CD14-positive monocyte (primary cell): ENCODE measurements at regions not wholly inside any gene's neighbourhood (a gene's known extent, or its start where the extent isn't known, plus 50 kb on each side); places are given as distances from the start of the nearest gene placed in this dataset.

Source experiments
- DNase-seq, 3 donors: peaks; one replicate each; pipeline ENCODE4 v3.0.0-alpha.2; 2011 to 2022
- H2AFZ ChIP-seq: 2 replicates; pipeline ENCODE4 v1.6.0; 2012; ENCODE audit warnings: mild to moderate bottlenecking, low read depth, low read length, inconsistent platforms; ENCODE audit not compliant: insufficient read depth, poor library complexity, severe bottlenecking
- H3K27ac ChIP-seq, 2 donors: 1 replicate in 1 of 2; 2 replicates in 1 of 2; pipeline ENCODE4 v1.5.1; 2012 to 2013; ENCODE audit warnings: low read length in 2 of 2, control low read depth in 1 of 2, inconsistent platforms in 1 of 2, low read depth in 1 of 2, mild to moderate bottlenecking in 1 of 2
- H3K27me3 ChIP-seq, 2 donors: one replicate each; pipeline versions ENCODE4 v1.6.0 to v1.6.1; 2011 to 2013; ENCODE audit warnings: low read length in 2 of 2; ENCODE audit not compliant: control insufficient read depth in 2 of 2, insufficient read depth in 2 of 2
- H3K36me3 ChIP-seq, 2 donors: replicated peaks in 1 of 2; 1 replicate in 1 of 2; 2 replicates in 1 of 2; pipeline versions ENCODE4 v1.5.1 to v1.6.1; 2012 to 2013; ENCODE audit warnings: low read length in 2 of 2, control low read depth in 1 of 2, inconsistent platforms in 1 of 2, mild to moderate bottlenecking in 1 of 2; ENCODE audit not compliant: insufficient read depth in 2 of 2, control insufficient read depth in 1 of 2
- H3K4me1 ChIP-seq, 2 donors: 1 replicate in 1 of 2; 2 replicates in 1 of 2; pipeline versions ENCODE4 v1.5.1 to v1.6.1; 2012 to 2013; ENCODE audit warnings: low read length in 2 of 2, control low read depth in 1 of 2, inconsistent platforms in 1 of 2, mild to moderate bottlenecking in 1 of 2, moderate library complexity in 1 of 2; ENCODE audit not compliant: insufficient read depth in 2 of 2, control insufficient read depth in 1 of 2
- H3K4me2 ChIP-seq: replicated peaks from 2 replicates; pipeline ENCODE3; 2012; ENCODE audit warnings: low read length, moderate library complexity, mild to moderate bottlenecking; ENCODE audit not compliant: poor library complexity, severe bottlenecking; ENCODE audit errors: extremely low read depth
- H3K4me3 ChIP-seq, 3 experiments: fragments of 200-600 bp in 1 of 3; sonication (generic) in 1 of 3; replicated peaks in 1 of 3; 1 replicate in 2 of 3; 2 replicates in 1 of 3; pipeline ENCODE4 v1.5.1; 2011 to 2013; ENCODE audit warnings: low read length in 3 of 3, mild to moderate bottlenecking in 3 of 3, control low read depth in 2 of 3, low read depth in 2 of 3, inconsistent platforms in 1 of 3, moderate library complexity in 1 of 3
- H3K79me2 ChIP-seq: 2 replicates; pipeline ENCODE4 v1.6.0; 2012; ENCODE audit warnings: mild to moderate bottlenecking, control low read depth, inconsistent platforms, low read length, moderate library complexity; ENCODE audit not compliant: insufficient read depth
- H3K9ac ChIP-seq: 2 replicates; pipeline ENCODE4 v1.6.0; 2017; ENCODE audit warnings: low read length, mild to moderate bottlenecking; ENCODE audit not compliant: insufficient read depth, poor library complexity, severe bottlenecking
- H3K9me3 ChIP-seq, 2 donors: replicated peaks in 1 of 2; 1 replicate in 1 of 2; 2 replicates in 1 of 2; pipeline versions ENCODE4 v1.5.1 to v1.6.1; 2012 to 2013; ENCODE audit warnings: low read length in 2 of 2, control low read depth in 1 of 2; ENCODE audit not compliant: control insufficient read depth in 1 of 2, insufficient read depth in 1 of 2
- H4K20me1 ChIP-seq: 2 replicates; pipeline ENCODE4 v1.6.0; 2012; ENCODE audit warnings: mild to moderate bottlenecking, low read length, control low read depth, moderate library complexity; ENCODE audit not compliant: insufficient read depth
- H3K27ac Mint-ChIP-seq, 7 donors: one replicate each; pipeline ENCODE4 v1.8.0; 2020; ENCODE audit warnings: mild to moderate bottlenecking in 7 of 7, mixed read lengths in 7 of 7, moderate library complexity in 6 of 7, inconsistent platforms in 2 of 7
- H3K27me3 Mint-ChIP-seq, 3 donors: one replicate each; pipeline ENCODE4 v1.8.0; 2021 to 2022; ENCODE audit warnings: low read depth in 3 of 3, mild to moderate bottlenecking in 3 of 3, mixed read lengths in 3 of 3, moderate library complexity in 3 of 3, inconsistent platforms in 1 of 3
- H3K36me3 Mint-ChIP-seq, 2 donors: one replicate each; pipeline ENCODE4 v1.8.0; 2020; ENCODE audit warnings: mixed read lengths in 2 of 2, inconsistent platforms in 1 of 2, mild to moderate bottlenecking in 1 of 2
- H3K4me1 Mint-ChIP-seq: one replicate; pipeline ENCODE4 v1.8.0; 2020; ENCODE audit warnings: mild to moderate bottlenecking, mixed read lengths
- H3K4me3 Mint-ChIP-seq, 2 donors: one replicate each; pipeline ENCODE4 v1.8.0; 2020; ENCODE audit warnings: mild to moderate bottlenecking in 2 of 2, mixed read lengths in 2 of 2, moderate library complexity in 1 of 2
- H3K9me3 Mint-ChIP-seq, 7 donors: one replicate each; pipeline ENCODE4 v1.8.0; 2020 to 2022; ENCODE audit warnings: mixed read lengths in 7 of 7, mild to moderate bottlenecking in 6 of 7, moderate library complexity in 6 of 7, inconsistent platforms in 2 of 7
- WGBS: methylation state at CpG from one replicate; pipeline ENCODE4 v1.1.5; 2013; ENCODE audit warnings: missing lambda C conversion rate; ENCODE audit not compliant: insufficient coverage; 5-methylcytosine and 5-hydroxymethylcytosine counted together
- intact Hi-C, 2 donors: fragments of 100-400 bp; cut with micrococcal nuclease; formaldehyde crosslinking; loops; one replicate each; pipeline versions ENCODE4 v1.15.0 to v1.15.1; 2023
- TF ChIP-seq, protein P1 (sequence below): fragments of 200-600 bp; IDR thresholded peaks from one replicate; pipeline ENCODE4 v1.8.0; 2022; ENCODE audit warnings: antibody characterized with exemption, mild to moderate bottlenecking

DNA sequence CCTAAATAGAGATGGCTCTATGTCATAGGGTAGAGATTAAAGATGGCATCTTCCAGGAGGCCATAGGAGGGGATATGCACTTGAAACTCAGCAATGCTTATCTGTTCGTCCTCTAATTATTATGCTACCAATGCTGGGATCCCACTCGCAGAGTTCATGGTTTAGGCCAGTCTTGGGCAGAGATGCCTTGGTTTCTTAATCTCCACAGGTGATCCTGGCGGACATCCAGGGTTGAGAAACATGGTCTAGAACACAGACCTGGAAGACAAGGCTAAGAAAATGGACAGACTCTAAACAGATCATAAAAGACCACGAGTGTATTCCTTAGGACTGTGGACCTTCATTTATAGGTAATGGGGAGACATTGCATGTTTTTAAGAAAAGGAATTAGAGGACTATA, 70.0 kb upstream of the IRS2 start:
- Histone ChIP-seq H3K27me3 (peaks cover 0 to 10% of the 10 kb centered on the region in 2 donors), H3K4me2 (no peak overlapping the region), H3K4me3 (no peak overlapping the region), H2AFZ (no peak overlapping the region), H3K9me3 (no peaks in the 10 kb centered on the region), H3K9ac (no peak overlapping the region), H3K4me1 (no peaks in the 10 kb centered on the region), H3K36me3 (no peaks in the 10 kb centered on the region), H3K79me2 (no peaks in the 10 kb centered on the region), H3K27ac (no peak overlapping the region), H4K20me1 (no peaks in the 10 kb centered on the region)
- TF ChIP-seq, protein P1, sequence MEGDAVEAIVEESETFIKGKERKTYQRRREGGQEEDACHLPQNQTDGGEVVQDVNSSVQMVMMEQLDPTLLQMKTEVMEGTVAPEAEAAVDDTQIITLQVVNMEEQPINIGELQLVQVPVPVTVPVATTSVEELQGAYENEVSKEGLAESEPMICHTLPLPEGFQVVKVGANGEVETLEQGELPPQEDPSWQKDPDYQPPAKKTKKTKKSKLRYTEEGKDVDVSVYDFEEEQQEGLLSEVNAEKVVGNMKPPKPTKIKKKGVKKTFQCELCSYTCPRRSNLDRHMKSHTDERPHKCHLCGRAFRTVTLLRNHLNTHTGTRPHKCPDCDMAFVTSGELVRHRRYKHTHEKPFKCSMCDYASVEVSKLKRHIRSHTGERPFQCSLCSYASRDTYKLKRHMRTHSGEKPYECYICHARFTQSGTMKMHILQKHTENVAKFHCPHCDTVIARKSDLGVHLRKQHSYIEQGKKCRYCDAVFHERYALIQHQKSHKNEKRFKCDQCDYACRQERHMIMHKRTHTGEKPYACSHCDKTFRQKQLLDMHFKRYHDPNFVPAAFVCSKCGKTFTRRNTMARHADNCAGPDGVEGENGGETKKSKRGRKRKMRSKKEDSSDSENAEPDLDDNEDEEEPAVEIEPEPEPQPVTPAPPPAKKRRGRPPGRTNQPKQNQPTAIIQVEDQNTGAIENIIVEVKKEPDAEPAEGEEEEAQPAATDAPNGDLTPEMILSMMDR, result no peak
- no peaks in the 10 kb centered on the region for H3K9me3 Mint-ChIP-seq
- no peak overlapping the region for H3K4me3 Mint-ChIP-seq
- no peaks in the 10 kb centered on the region for H3K4me1 Mint-ChIP-seq
- H3K27ac Mint-ChIP-seq, result no peak overlapping the region
- DNase-seq, result no peak
- intact Hi-C loops, result no loop called here
- peaks cover 15 to 34% (median 17%) of the 10 kb centered on the region in 3 donors for H3K27me3 Mint-ChIP-seq
- 90% methylated on average over 2 of the region's 4 CpGs for WGBS
- H3K36me3 Mint-ChIP-seq, result no peaks in the 10 kb centered on the region

DNA sequence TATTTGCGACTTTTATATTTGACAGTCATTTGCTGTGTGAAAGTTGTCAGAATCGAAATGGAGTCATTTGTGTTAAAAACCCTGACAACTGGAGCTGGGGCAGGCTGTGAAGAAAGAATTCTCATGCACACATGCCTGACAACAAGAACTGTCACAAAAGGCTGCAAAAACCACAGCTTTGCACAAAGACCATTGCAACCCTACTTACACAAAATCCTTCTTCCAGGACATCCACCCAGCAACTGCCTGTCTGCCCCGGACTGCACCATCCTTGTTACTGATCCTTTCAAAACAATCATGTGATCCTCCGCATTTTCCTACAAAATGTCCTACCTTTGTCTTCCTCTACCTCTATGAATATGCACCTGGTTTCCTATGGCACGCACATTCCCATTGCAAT, 66.8 kb upstream of the IRS2 start:
- H3K36me3 ChIP-seq, result no peaks in the 10 kb centered on the region
- no peaks in the 10 kb centered on the region for H4K20me1 ChIP-seq
- H3K36me3 Mint-ChIP-seq, result no peaks in the 10 kb centered on the region
- no peaks in the 10 kb centered on the region for H3K9me3 Mint-ChIP-seq
- peaks cover 0 to 4% of the 10 kb centered on the region in 2 donors for H3K27me3 ChIP-seq
- H3K4me3 Mint-ChIP-seq, result no peak overlapping the region
- peaks cover 7 to 25% (median 22%) of the 10 kb centered on the region in 3 donors for H3K27me3 Mint-ChIP-seq
- DNase-seq, result no peak
- TF ChIP-seq, protein P1, result no peak
- no peak overlapping the region for H2AFZ ChIP-seq
- WGBS, result 87% methylated on average over 3 of the region's 5 CpGs
- no peak overlapping the region for H3K27ac ChIP-seq
- H3K4me2 ChIP-seq, result no peak overlapping the region
- H3K4me3 ChIP-seq, result no peak overlapping the region
- H3K9me3 ChIP-seq, result no peaks in the 10 kb centered on the region
- intact Hi-C loops, result no loop called here
- H3K4me1 Mint-ChIP-seq, result no peaks in the 10 kb centered on the region
- H3K79me2 ChIP-seq, result no peaks in the 10 kb centered on the region
- no peak overlapping the region for H3K27ac Mint-ChIP-seq
- H3K9ac ChIP-seq, result no peak overlapping the region
- H3K4me1 ChIP-seq, result no peaks in the 10 kb centered on the region
